ENCODE measurements at regions not wholly inside any gene's neighbourhood (a gene's known extent, or its start where the extent isn't known, plus 50 kb on each side); places are given as distances from the start of the nearest gene placed in this dataset.
"Not testable (repeated sequence)": the region's sequence is repeated elsewhere in the genome, so short reads cannot be mapped to it uniquely, and the experiment has no call there.

- DNase-seq = no peak
- in situ Hi-C loops (cut with MboI; ENCODE audit: low pct_unique_long_range_greater_than_20kb, low sequenced_read_pairs) = no loop called here
Measured at GRCh38 chr2:83862600-83862999, 596.5 kb downstream of the SUCLG1 start.

GRCh38 chr2:83860320-83860719 is 598.8 kb downstream of the SUCLG1 start:
- in situ Hi-C loops (cut with MboI; ENCODE audit: low pct_unique_long_range_greater_than_20kb, low sequenced_read_pairs) = no loop called here
- no peak for DNase-seq

- in situ Hi-C loops (cut with MboI; ENCODE audit: low pct_unique_long_range_greater_than_20kb, low sequenced_read_pairs) = no loop called here
- no peak for DNase-seq
Measured at GRCh38 chr2:83859553-83859952, 599.5 kb downstream of the SUCLG1 start.

- in situ Hi-C loops (cut with MboI; ENCODE audit: low pct_unique_long_range_greater_than_20kb, low sequenced_read_pairs) = no loop called here
- no peak for DNase-seq
Measured at GRCh38 chr2:83851066-83851465, 608.0 kb downstream of the SUCLG1 start.

- DNase-seq = no peak
- in situ Hi-C loops (cut with MboI; ENCODE audit: low pct_unique_long_range_greater_than_20kb, low sequenced_read_pairs) = no loop called here
Measured at GRCh38 chr2:83850071-83850725, 608.9 kb downstream of the SUCLG1 start.

GRCh38 chr2:83844490-83844889 is 614.6 kb downstream of the SUCLG1 start:
- DNase-seq = no peak
- in situ Hi-C loops (cut with MboI; ENCODE audit: low pct_unique_long_range_greater_than_20kb, low sequenced_read_pairs) = no loop called here

- in situ Hi-C loops (cut with MboI; ENCODE audit: low pct_unique_long_range_greater_than_20kb, low sequenced_read_pairs) = no loop called here
- DNase-seq = no peak
Measured at GRCh38 chr2:83842421-83842820, 616.7 kb downstream of the SUCLG1 start.

GRCh38 chr2:83837823-83838222 is 621.3 kb downstream of the SUCLG1 start:
- in situ Hi-C loops (cut with MboI; ENCODE audit: low pct_unique_long_range_greater_than_20kb, low sequenced_read_pairs) = no loop called here
- DNase-seq = no peak

- in situ Hi-C loops (cut with MboI; ENCODE audit: low pct_unique_long_range_greater_than_20kb, low sequenced_read_pairs) = no loop called here
Measured at GRCh38 chr2:83827618-83828017, 631.5 kb downstream of the SUCLG1 start.

GRCh38 chr2:83826577-83826976 is 632.5 kb downstream of the SUCLG1 start:
- in situ Hi-C loops (cut with MboI; ENCODE audit: low pct_unique_long_range_greater_than_20kb, low sequenced_read_pairs) = no loop called here
- DNase-seq = no peak

More at GRCh38 chr2:83827618-83828017, 631.5 kb downstream of the SUCLG1 start:
- no peak for DNase-seq

- in situ Hi-C loops (cut with MboI; ENCODE audit: low pct_unique_long_range_greater_than_20kb, low sequenced_read_pairs) = no loop called here
Measured at GRCh38 chr2:83823229-83823628, 635.9 kb downstream of the SUCLG1 start.

GRCh38 chr2:83817511-83817910 is 641.6 kb downstream of the SUCLG1 start:
- peak; percentile 50 for DNase-seq

More at GRCh38 chr2:83823229-83823628, 635.9 kb downstream of the SUCLG1 start:
- DNase-seq = no peak

GRCh38 chr2:83808878-83809277 is 650.2 kb downstream of the SUCLG1 start:
- in situ Hi-C loops (cut with MboI; ENCODE audit: low pct_unique_long_range_greater_than_20kb, low sequenced_read_pairs) = no loop called here
- DNase-seq = no peak

More at GRCh38 chr2:83817511-83817910, 641.6 kb downstream of the SUCLG1 start:
- in situ Hi-C loops (cut with MboI; ENCODE audit: low pct_unique_long_range_greater_than_20kb, low sequenced_read_pairs) = no loop called here

- no peak for DNase-seq
- in situ Hi-C loops (cut with MboI; ENCODE audit: low pct_unique_long_range_greater_than_20kb, low sequenced_read_pairs) = no loop called here
Measured at GRCh38 chr2:83802604-83803003, 656.5 kb downstream of the SUCLG1 start.

- no peak for DNase-seq
- in situ Hi-C loops (cut with MboI; ENCODE audit: low pct_unique_long_range_greater_than_20kb, low sequenced_read_pairs) = no loop called here
Measured at GRCh38 chr2:83795777-83796176, 663.3 kb downstream of the SUCLG1 start.

GRCh38 chr2:83790467-83790866 is 668.6 kb downstream of the SUCLG1 start:
- DNase-seq; in situ Hi-C loops (cut with MboI; ENCODE audit: low pct_unique_long_range_greater_than_20kb, low sequenced_read_pairs): not testable (repeated sequence)

- DNase-seq; in situ Hi-C loops (cut with MboI; ENCODE audit: low pct_unique_long_range_greater_than_20kb, low sequenced_read_pairs): not testable (repeated sequence)
Measured at GRCh38 chr2:83789674-83790073, 669.4 kb downstream of the SUCLG1 start.

GRCh38 chr2:83788938-83789566 is 670.0 kb downstream of the SUCLG1 start:
- in situ Hi-C loops (cut with MboI; ENCODE audit: low pct_unique_long_range_greater_than_20kb, low sequenced_read_pairs); DNase-seq: not testable (repeated sequence)

- in situ Hi-C loops (cut with MboI; ENCODE audit: low pct_unique_long_range_greater_than_20kb, low sequenced_read_pairs) = no loop called here
- DNase-seq = no peak
Measured at GRCh38 chr2:83787189-83787588, 671.9 kb downstream of the SUCLG1 start.

- DNase-seq = no peak
- in situ Hi-C loops (cut with MboI; ENCODE audit: low pct_unique_long_range_greater_than_20kb, low sequenced_read_pairs) = no loop called here
Measured at GRCh38 chr2:83786140-83786539, 672.9 kb downstream of the SUCLG1 start.

- DNase-seq = peak; percentile 0
- in situ Hi-C loops (cut with MboI; ENCODE audit: low pct_unique_long_range_greater_than_20kb, low sequenced_read_pairs) = no loop called here
Measured at GRCh38 chr2:83784947-83785346, 674.1 kb downstream of the SUCLG1 start.
